ENCODE measurements at regions not wholly inside any gene's neighbourhood (a gene's known extent, or its start where the extent isn't known, plus 50 kb on each side); places are given as distances from the start of the nearest gene placed in this dataset.

GRCh38 chr6:22925304-22925835, 356.0 kb downstream of the HDGFL1 start:
- no peaks in the 10 kb centered on the region for H3K36me3 Mint-ChIP-seq (ENCODE audit: low read depth, unreplicated experiment)
- peaks cover 71% of the 10 kb centered on the region for H3K4me1 Mint-ChIP-seq (ENCODE audit: unreplicated experiment)
- no peak for TF ChIP-seq CTCF (IDR thresholded peaks at IDR 0.05; ENCODE audit: unreplicated experiment)
- H3K4me3 Mint-ChIP-seq (ENCODE audit: unreplicated experiment) = no peak overlapping the region
- H3K27me3 Mint-ChIP-seq (ENCODE audit: unreplicated experiment) = peaks cover 2% of the 10 kb centered on the region
- DNase-seq (ENCODE audit: low spot score) = peak; percentile 6
- no peaks in the 10 kb centered on the region for H3K9me3 Mint-ChIP-seq (ENCODE audit: unreplicated experiment)
- H3K27ac Mint-ChIP-seq (ENCODE audit: unreplicated experiment) = peak overlapping the region; percentile 100

- H3K27me3 Mint-ChIP-seq (ENCODE audit: unreplicated experiment) = peaks cover 2% of the 10 kb centered on the region
- H3K4me1 Mint-ChIP-seq (ENCODE audit: unreplicated experiment) = peaks cover 66% of the 10 kb centered on the region
- H3K4me3 Mint-ChIP-seq (ENCODE audit: unreplicated experiment) = no peak overlapping the region
- H3K9me3 Mint-ChIP-seq (ENCODE audit: unreplicated experiment) = no peaks in the 10 kb centered on the region
- no peak for TF ChIP-seq CTCF (IDR thresholded peaks at IDR 0.05; ENCODE audit: unreplicated experiment)
- DNase-seq (ENCODE audit: low spot score) = no peak
- peak overlapping the region; percentile 100 for H3K27ac Mint-ChIP-seq (ENCODE audit: unreplicated experiment)
- H3K36me3 Mint-ChIP-seq (ENCODE audit: low read depth, unreplicated experiment) = no peaks in the 10 kb centered on the region
Observed at GRCh38 chr6:22925920-22926789, 356.8 kb downstream of the HDGFL1 start.

GRCh38 chr6:22926790-22927354, 357.5 kb downstream of the HDGFL1 start:
- Mint-ChIP-seq H3K27me3 (ENCODE audit: unreplicated experiment) (no peaks in the 10 kb centered on the region), H3K9me3 (ENCODE audit: unreplicated experiment) (no peaks in the 10 kb centered on the region), H3K36me3 (ENCODE audit: low read depth, unreplicated experiment) (no peaks in the 10 kb centered on the region), H3K4me3 (ENCODE audit: unreplicated experiment) (no peak overlapping the region), H3K4me1 (ENCODE audit: unreplicated experiment) (peaks cover 63% of the 10 kb centered on the region), H3K27ac (ENCODE audit: unreplicated experiment) (peak overlapping the region; percentile 100)
- no peak for TF ChIP-seq CTCF (IDR thresholded peaks at IDR 0.05; ENCODE audit: unreplicated experiment)
- DNase-seq (ENCODE audit: low spot score) = peak; percentile 24

GRCh38 chr6:22928775-22929174, 359.4 kb downstream of the HDGFL1 start:
- no peaks in the 10 kb centered on the region for H3K27me3 Mint-ChIP-seq (ENCODE audit: unreplicated experiment)
- H3K27ac Mint-ChIP-seq (ENCODE audit: unreplicated experiment) = peak overlapping the region; percentile 83
- no peaks in the 10 kb centered on the region for H3K36me3 Mint-ChIP-seq (ENCODE audit: low read depth, unreplicated experiment)
- peaks cover 51% of the 10 kb centered on the region for H3K4me1 Mint-ChIP-seq (ENCODE audit: unreplicated experiment)
- no peak for TF ChIP-seq CTCF (IDR thresholded peaks at IDR 0.05; ENCODE audit: unreplicated experiment)
- DNase-seq (ENCODE audit: low spot score) = no peak
- H3K4me3 Mint-ChIP-seq (ENCODE audit: unreplicated experiment) = no peak overlapping the region
- H3K9me3 Mint-ChIP-seq (ENCODE audit: unreplicated experiment) = no peaks in the 10 kb centered on the region
